GM12878 (cell line): ENCODE measurements at regions not wholly inside any gene's neighbourhood (a gene's known extent, or its start where the extent isn't known, plus 50 kb on each side); places are given as distances from the start of the nearest gene placed in this dataset.

ENCODE experiments used
- ATAC-seq: fragments of 200-7000 bp; cut with Tn5 transposase; 3 replicates; pipeline ENCODE4 v1.9.1; 2020; ENCODE audit warnings: mild to moderate bottlenecking, moderate library complexity
- BruUV-seq: library from RNA; stranded (reverse); fragments of 400-500 nt; replicated peaks from 2 replicates; lab custom pipeline; 2021; lab: Mats Ljungman, UMichigan
- CTCF ChIA-PET: fragments of 300-600 bp; sonication (Branson Sonifier 250); formaldehyde crosslinking; extraction: SDS; loops from one replicate; lab custom pipeline; 2021; ENCODE audit warnings: inconsistent platforms; lab: Yijun Ruan, JAX
- POLR2A ChIA-PET: fragments of 350-600 bp; formaldehyde crosslinking; extraction: SDS; loops from one replicate; lab custom pipeline; 2021; ENCODE audit warnings: inconsistent platforms; lab: Charles Lee
- RAD21 ChIA-PET: fragments of 300-600 bp; sonication (Branson Sonifier 250); formaldehyde crosslinking; loops from one replicate; lab custom pipeline; 2023; ENCODE audit warnings: antibody characterized with exemption; ENCODE audit not compliant: unreplicated experiment; lab: Charles Lee
- SMC1A ChIA-PET: fragments of 300-600 bp; sonication (Branson Sonifier 250); formaldehyde crosslinking; loops from one replicate; lab custom pipeline; 2023; ENCODE audit not compliant: unreplicated experiment, uncharacterized antibody; lab: Charles Lee
- DNase-seq: peaks from one replicate; pipeline ENCODE4 v3.0.0-alpha.2; 2011; ENCODE audit warnings: low read depth, low spot score
- FAIRE-seq: peaks from 3 replicates; lab custom pipeline; 2011; peaks lifted over from hg19 to GRCh38; lab: Jason Lieb, UNC
- H2AFZ ChIP-seq: 2 replicates; pipeline ENCODE4 v1.6.0; 2011; ENCODE audit warnings: low read depth, low read length, control low read depth; ENCODE audit not compliant: control insufficient read depth
- H3K27ac ChIP-seq: 2 replicates; pipeline ENCODE4 v1.5.1; 2011; ENCODE audit warnings: control low read depth; ENCODE audit not compliant: control insufficient read depth, insufficient read depth
- H3K27me3 ChIP-seq, 2 experiments: replicated peaks in 1 of 2; 2 replicates each; pipeline versions ENCODE4 v1.6.0 to v1.6.1; 2011; ENCODE audit warnings: low read length in 1 of 2; ENCODE audit not compliant: control insufficient read depth in 2 of 2, insufficient read depth in 2 of 2
- H3K36me3 ChIP-seq, 2 experiments: 2 replicates each; pipeline ENCODE4 v1.5.1; 2011; ENCODE audit warnings: low read length in 1 of 2; ENCODE audit not compliant: control insufficient read depth in 2 of 2, insufficient read depth in 2 of 2
- H3K4me1 ChIP-seq: 2 replicates; pipeline ENCODE4 v1.6.1; 2011; ENCODE audit warnings: mild to moderate bottlenecking, low read length, moderate library complexity, mixed read lengths; ENCODE audit not compliant: control insufficient read depth, insufficient read depth
- H3K4me2 ChIP-seq: 2 replicates; pipeline ENCODE4 v1.6.0; 2011; ENCODE audit warnings: control low read depth; ENCODE audit not compliant: control insufficient read depth, insufficient read depth
- H3K4me3 ChIP-seq: fragments of 200-600 bp; sonication (generic); 2 replicates; pipeline ENCODE4 v1.5.1; 2016
- H3K79me2 ChIP-seq: 2 replicates; pipeline ENCODE4 v1.6.0; 2011; ENCODE audit warnings: low read length; ENCODE audit not compliant: control insufficient read depth, insufficient read depth
- H3K9ac ChIP-seq: 2 replicates; pipeline ENCODE4 v1.8.0; 2011; ENCODE audit warnings: low read length, control low read depth, mixed read lengths; ENCODE audit not compliant: control insufficient read depth, insufficient read depth
- H3K9me3 ChIP-seq: replicated peaks from 3 replicates; pipeline ENCODE4 v1.5.1; 2011; ENCODE audit warnings: mild to moderate bottlenecking, low read length; ENCODE audit not compliant: control insufficient read depth, insufficient read depth
- H4K20me1 ChIP-seq: 2 replicates; pipeline ENCODE4 v1.6.0; 2011; ENCODE audit not compliant: control insufficient read depth, insufficient read depth
- CHD1 ChIP-seq: IDR thresholded peaks from 2 replicates; pipeline ENCODE4 v1.6.1; 2012; ENCODE audit warnings: low read depth, low read length, improper control_type of control experiment
- IRF4 ChIP-seq: IDR thresholded peaks from 2 replicates; pipeline ENCODE4 v1.6.1; 2011; ENCODE audit warnings: low read depth, low read length
- NRF1 ChIP-seq: conservative IDR thresholded peaks from 2 replicates; pipeline ENCODE4 v1.6.1; 2011; ENCODE audit warnings: mild to moderate bottlenecking, low read depth, low read length, improper control_type of control experiment
- RCOR1 ChIP-seq: conservative IDR thresholded peaks from 2 replicates; pipeline ENCODE4 v1.6.1; 2012; ENCODE audit warnings: low read depth, low read length, improper control_type of control experiment
- RELA ChIP-seq: fragments of 450-650 bp; IDR thresholded peaks from 2 replicates; pipeline ENCODE4 v1.8.0; 2014; ENCODE audit warnings: borderline replicate concordance; ENCODE audit not compliant: partially characterized antibody
- SREBF2 ChIP-seq: IDR thresholded peaks from 2 replicates; pipeline ENCODE4 v1.6.1; 2012; ENCODE audit warnings: mild to moderate bottlenecking, low read length
- STAT3 ChIP-seq: IDR thresholded peaks from 2 replicates; pipeline ENCODE4 v1.6.1; 2011; ENCODE audit warnings: low read depth, low read length, improper control_type of control experiment
- YBX1 ChIP-seq: fragments of 450-650 bp; IDR thresholded peaks from 2 replicates; pipeline ENCODE4 v1.6.1; 2016; ENCODE audit warnings: antibody characterized with exemption
- ZNF622 ChIP-seq: fragments of 450-650 bp; IDR thresholded peaks from 2 replicates; pipeline ENCODE4 v1.6.1; 2017; ENCODE audit warnings: mild to moderate bottlenecking, inconsistent platforms
- WGBS: methylation state at CpG from one replicate; pipeline ENCODE4 v1.1.6; 2016; ENCODE audit warnings: low lambda C conversion rate; ENCODE audit not compliant: insufficient replicate concordance, insufficient coverage; ENCODE audit errors: missing lambda C conversion rate; 5-methylcytosine and 5-hydroxymethylcytosine counted together
- in situ Hi-C: fragments of 300-500 bp; cut with MboI; formaldehyde crosslinking; loops from 9 replicates; pipeline ENCODE4 v1.14.3; 2018; ENCODE audit warnings: mixed read lengths
- intact Hi-C: fragments of 100-400 bp; cut with micrococcal nuclease; formaldehyde crosslinking; loops from one replicate; pipeline ENCODE4 v1.14.2; 2022; ENCODE audit not compliant: unreplicated experiment
- TF ChIP-seq, protein P1 (sequence below): fragments of 450-650 bp; IDR thresholded peaks from 2 replicates; pipeline ENCODE4 v1.6.1; 2016; ENCODE audit warnings: mild to moderate bottlenecking, moderate library complexity, borderline replicate concordance

DNA sequence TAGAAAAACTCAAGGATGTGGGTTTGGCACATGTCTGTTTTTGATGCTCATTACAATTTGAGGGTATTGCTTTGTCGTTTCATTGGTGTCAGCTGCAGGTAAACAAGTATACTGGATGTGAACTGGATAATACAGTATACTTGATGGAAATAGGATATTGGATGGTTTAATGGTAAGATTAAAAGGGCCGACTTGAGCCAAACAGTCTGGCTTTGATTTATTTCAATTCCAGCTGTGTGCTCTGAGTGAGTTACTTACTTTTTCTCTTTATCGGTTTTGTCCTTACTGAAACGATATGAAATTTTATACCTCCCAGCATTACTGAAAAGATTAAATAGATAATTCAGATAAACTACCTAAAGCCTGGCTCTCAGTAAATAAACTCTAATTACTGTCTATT lies 227.6 kb downstream of the ASXL3 start:
- H2AFZ ChIP-seq = no peak overlapping the region
- BruUV-seq = no TSS peak
- SMC1A ChIA-PET = no interaction called here
- H3K9me3 ChIP-seq = no peaks in the 10 kb centered on the region
- no peaks in the 10 kb centered on the region for H3K79me2 ChIP-seq
- FAIRE-seq (no peak), ATAC-seq (no peak)
- RAD21 ChIA-PET = no interaction called here
- WGBS = 38% methylated on average over 4 of the region's 4 CpGs
- in situ Hi-C loops = no loop called here
- no peaks in the 10 kb centered on the region for H3K36me3 ChIP-seq
- TF ChIP-seq CHD1 (no peak), YBX1 (no peak), IRF4 (no peak), NRF1 (no peak), RCOR1 (no peak), STAT3 (no peak), ZNF622 (no peak), SREBF2 (no peak), RELA (no peak)
- TF ChIP-seq, protein P1, sequence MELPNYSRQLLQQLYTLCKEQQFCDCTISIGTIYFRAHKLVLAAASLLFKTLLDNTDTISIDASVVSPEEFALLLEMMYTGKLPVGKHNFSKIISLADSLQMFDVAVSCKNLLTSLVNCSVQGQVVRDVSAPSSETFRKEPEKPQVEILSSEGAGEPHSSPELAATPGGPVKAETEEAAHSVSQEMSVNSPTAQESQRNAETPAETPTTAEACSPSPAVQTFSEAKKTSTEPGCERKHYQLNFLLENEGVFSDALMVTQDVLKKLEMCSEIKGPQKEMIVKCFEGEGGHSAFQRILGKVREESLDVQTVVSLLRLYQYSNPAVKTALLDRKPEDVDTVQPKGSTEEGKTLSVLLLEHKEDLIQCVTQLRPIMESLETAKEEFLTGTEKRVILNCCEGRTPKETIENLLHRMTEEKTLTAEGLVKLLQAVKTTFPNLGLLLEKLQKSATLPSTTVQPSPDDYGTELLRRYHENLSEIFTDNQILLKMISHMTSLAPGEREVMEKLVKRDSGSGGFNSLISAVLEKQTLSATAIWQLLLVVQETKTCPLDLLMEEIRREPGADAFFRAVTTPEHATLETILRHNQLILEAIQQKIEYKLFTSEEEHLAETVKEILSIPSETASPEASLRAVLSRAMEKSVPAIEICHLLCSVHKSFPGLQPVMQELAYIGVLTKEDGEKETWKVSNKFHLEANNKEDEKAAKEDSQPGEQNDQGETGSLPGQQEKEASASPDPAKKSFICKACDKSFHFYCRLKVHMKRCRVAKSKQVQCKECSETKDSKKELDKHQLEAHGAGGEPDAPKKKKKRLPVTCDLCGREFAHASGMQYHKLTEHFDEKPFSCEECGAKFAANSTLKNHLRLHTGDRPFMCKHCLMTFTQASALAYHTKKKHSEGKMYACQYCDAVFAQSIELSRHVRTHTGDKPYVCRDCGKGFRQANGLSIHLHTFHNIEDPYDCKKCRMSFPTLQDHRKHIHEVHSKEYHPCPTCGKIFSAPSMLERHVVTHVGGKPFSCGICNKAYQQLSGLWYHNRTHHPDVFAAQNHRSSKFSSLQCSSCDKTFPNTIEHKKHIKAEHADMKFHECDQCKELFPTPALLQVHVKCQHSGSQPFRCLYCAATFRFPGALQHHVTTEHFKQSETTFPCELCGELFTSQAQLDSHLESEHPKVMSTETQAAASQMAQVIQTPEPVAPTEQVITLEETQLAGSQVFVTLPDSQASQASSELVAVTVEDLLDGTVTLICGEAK = no peak
- TF ChIP-seq, all 136 proteins: peak for 0
- DNase-seq = no peak
- Histone ChIP-seq H4K20me1 (no peaks in the 10 kb centered on the region), H3K4me1 (no peaks in the 10 kb centered on the region), H3K27me3 (no peaks in the 10 kb centered on the region), H3K9ac (no peak overlapping the region), H3K27ac (no peak overlapping the region), H3K4me2 (no peak overlapping the region), H3K4me3 (no peak overlapping the region)
- ChIA-PET POLR2A (no interaction called here), CTCF (no interaction called here)
- intact Hi-C loops = no loop called here
